ENCODE measurements at regions not wholly inside any gene's neighbourhood (a gene's known extent, or its start where the extent isn't known, plus 50 kb on each side); places are given as distances from the start of the nearest gene placed in this dataset.
"Not testable (repeated sequence)": the region's sequence is repeated elsewhere in the genome, so short reads cannot be mapped to it uniquely, and the experiment has no call there.

DNA sequence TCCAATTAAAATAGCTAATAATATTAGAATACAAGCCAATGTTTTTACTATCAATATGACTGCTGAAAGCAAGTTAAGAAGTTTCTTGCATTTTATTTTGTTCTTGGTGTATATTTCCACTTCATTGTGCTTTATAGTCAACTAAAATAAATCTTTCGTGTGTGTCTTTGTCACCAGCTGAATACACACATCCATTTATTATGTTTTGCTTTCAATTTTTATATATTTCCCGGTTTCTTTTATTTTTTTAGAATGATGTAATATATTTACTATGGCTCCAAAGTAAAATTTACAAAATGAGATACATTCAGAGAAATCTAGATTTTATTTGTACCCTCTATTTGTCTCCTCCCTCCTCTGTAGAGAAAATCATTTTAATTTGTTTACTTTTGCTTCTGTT lies 495.9 kb upstream of the PAPPA start:
- Histone ChIP-seq H3K4me3 (no peak overlapping the region), H3K27ac (no peak overlapping the region)

- H3K4me3 ChIP-seq: no peak overlapping the region
- H3K27ac ChIP-seq: no peak overlapping the region
These were observed 488.1 kb upstream of the PAPPA start for GRCh38 chr9:115665519-115665918.

- no peak overlapping the region for H3K4me3 ChIP-seq
- peak overlapping the region in 3 of 21 experiments; percentile 17 to 48 (median 26) for H3K27ac ChIP-seq
These were observed 485.1 kb upstream of the PAPPA start for GRCh38 chr9:115668521-115668920.

- H3K4me3 ChIP-seq: no peak overlapping the region
- H3K27ac ChIP-seq: peak overlapping the region in 2 of 21 experiments; percentile 64 to 79
These were observed 482.2 kb upstream of the PAPPA start for GRCh38 chr9:115671236-115671962.

GRCh38 chr9:115671963-115672305 lies 481.7 kb upstream of the PAPPA start:
- H3K27ac ChIP-seq: peak overlapping the region in 6 of 21 experiments; percentile 55 to 79 (median 71)
- no peak overlapping the region for H3K4me3 ChIP-seq

GRCh38 chr9:115672477-115673316 lies 480.9 kb upstream of the PAPPA start:
- peak overlapping the region in 10 of 21 experiments; percentile 9 to 79 (median 60) for H3K27ac ChIP-seq
- H3K4me3 ChIP-seq: no peak overlapping the region

DNA sequence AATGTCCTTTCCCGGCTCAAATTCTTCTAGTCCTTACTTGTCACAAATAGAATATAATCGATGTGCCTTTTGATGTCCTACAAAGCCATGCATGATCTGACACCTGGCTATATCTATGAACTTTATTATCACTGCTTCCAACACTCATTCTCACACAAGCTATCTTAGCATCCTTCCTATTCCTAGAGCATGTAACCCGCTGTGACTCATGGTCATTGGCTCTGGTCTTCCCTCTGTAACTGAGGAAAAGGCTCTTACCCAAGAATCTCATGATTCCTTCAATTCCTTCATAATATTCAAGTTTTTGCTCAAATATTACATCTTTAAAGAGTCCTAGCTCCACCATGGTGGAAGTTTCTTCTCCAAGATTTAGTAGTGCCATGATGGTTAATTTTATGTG lies 480.0 kb upstream of the PAPPA start:
- Histone ChIP-seq H3K27ac (peak overlapping the region in 7 of 21 experiments; percentile 5 to 79 (median 64)), H3K4me3 (no peak overlapping the region)

GRCh38 chr9:115674091-115674490 lies 479.5 kb upstream of the PAPPA start:
- peak overlapping the region in 4 of 21 experiments; percentile 5 to 79 (median 71) for H3K27ac ChIP-seq
- no peak overlapping the region for H3K4me3 ChIP-seq

DNA sequence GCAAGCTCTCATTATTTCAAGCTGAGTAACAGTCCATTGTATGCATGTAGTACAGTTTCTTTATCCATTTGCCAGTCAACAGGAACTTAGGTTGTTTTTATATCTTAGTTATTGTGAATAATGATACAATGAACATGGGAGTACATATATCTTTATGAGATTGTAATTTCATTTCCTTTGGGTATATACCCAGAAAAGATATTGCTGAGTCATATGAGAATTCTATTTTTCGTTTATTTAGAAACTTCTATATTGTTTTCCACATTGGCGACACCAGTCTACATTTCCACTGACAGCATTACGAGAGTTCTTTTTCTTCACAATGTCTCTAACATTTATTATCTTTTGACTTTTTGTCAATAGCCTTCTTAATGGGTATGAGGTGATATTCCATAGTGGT lies 477.8 kb upstream of the PAPPA start:
- no peak overlapping the region for H3K27ac ChIP-seq
- no peak overlapping the region for H3K4me3 ChIP-seq

DNA sequence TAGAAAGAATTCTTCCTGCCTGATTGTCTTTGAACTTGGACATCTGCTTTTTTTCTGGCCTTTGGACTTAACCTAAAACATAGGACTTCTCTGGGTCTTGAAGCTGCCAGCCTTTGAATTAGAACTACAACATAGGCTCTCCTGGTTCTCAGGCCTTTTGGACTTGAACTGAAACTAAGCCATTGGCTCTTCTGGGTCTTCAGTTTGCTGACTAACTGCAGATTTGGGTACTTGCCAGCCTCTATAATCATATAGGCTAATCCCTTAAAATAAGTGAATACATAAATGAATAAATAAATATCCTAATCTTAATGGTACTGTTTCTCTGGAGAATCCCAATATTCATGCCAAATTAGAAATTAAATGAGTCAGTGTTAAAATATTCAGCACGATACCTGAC lies 473.4 kb upstream of the PAPPA start:
- Histone ChIP-seq H3K4me3 (no peak overlapping the region), H3K27ac (no peak overlapping the region)

- no peak overlapping the region for H3K27ac ChIP-seq
- H3K4me3 ChIP-seq: no peak overlapping the region
These were observed 472.0 kb upstream of the PAPPA start for GRCh38 chr9:115681585-115681984.

DNA sequence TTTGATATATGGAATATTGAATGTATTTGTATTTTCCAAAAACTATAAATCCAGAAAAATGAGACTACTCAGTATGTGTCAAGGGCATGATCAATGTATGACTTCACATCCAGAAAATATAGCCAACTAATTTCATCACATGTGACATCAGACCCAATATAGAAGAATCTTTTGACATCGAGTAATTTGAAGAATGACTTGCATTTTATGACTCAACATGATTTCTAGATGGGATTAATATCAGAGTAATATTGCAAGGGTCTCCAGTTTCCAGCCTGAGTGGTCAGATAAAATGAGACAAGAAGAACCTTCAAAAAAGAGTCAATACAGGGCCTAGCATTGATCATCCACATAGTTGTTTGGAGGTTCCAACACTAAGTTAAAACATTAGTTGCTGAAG lies 467.5 kb upstream of the PAPPA start:
- no peak overlapping the region for H3K4me3 ChIP-seq
- H3K27ac ChIP-seq: no peak overlapping the region

DNA sequence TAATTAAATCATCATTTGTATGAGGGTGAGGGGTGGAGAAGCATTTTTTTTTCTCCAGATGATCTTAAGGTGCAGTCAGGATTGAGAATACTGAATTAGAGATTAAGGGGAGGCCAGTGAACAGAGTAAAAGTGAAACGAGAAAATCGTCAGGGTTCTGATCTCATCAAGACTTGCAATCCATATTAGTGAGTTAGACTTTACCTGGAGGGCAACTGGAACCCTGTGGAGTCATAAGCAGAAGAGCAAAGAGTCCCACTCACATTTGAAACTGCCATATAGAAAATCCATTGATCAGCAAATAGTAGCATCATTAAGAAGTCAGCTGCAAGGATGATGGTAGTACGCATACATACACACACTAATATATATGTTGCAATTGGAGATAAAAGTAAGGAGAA lies 466.2 kb upstream of the PAPPA start:
- Histone ChIP-seq H3K27ac (no peak overlapping the region), H3K4me3 (no peak overlapping the region)

DNA sequence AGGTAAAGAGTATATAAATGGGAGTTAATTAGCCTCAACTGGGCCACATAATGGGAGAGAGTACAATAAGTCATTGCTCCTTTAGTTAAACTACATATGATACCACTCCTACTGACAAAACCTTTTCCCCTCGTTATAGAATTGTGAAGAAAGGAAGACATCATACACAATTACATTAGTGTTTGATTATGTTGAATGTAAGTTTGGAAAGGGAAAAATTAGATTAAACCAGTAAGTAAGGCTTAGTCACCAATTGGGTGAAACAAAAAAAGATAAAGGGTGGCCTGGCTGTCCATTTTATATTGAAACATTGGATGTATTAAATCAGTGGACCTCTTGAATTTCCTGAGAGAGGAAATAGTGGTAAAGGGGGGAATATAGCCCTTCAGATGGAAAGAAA lies 464.3 kb upstream of the PAPPA start:
- Histone ChIP-seq H3K4me3 (no peak overlapping the region), H3K27ac (no peak overlapping the region)

DNA sequence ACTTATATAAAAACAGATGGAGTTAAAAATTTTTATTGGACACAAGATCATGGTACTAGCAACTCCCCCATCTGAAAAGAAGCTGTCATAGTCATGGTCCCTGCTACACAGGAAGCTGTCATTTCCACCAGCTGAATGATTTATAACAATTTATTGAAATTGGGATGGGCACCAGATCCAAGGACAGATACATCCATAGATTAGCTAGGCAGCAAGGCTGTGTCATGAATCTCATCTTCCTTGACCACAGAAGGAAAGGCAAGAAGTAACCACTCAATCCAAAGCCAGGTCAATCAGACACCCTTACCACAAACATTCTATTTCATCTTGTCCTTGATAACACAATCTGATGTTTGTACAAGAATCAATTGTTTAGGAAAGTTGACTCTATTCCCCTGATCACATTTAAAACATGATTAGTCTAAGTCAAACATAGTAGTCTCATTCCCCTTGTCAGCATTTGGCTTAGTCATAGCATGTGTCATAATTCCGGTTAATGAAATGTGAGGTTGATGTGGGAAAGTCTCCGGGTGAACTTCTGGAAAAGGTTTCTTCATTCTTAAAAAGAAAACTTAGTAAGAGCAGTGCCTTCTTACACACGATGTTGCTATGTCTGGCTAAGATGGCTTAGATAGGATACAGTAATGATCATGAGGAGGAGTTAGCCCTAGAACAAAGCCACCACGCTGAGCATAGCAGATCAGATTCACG lies 462.6 kb upstream of the PAPPA start:
- Histone ChIP-seq H3K27ac (peak overlapping the region in 11 of 21 experiments; percentile 25 to 82 (median 56)), H3K4me3 (no peak overlapping the region)

GRCh38 chr9:115691693-115692092 lies 461.9 kb upstream of the PAPPA start:
- Histone ChIP-seq H3K27ac (peak overlapping the region in 10 of 21 experiments; percentile 13 to 82 (median 58)), H3K4me3 (no peak overlapping the region)

- peak overlapping the region in 5 of 21 experiments; percentile 13 to 80 (median 56) for H3K27ac ChIP-seq
- H3K4me3 ChIP-seq: not testable (repeated sequence)
These were observed 460.7 kb upstream of the PAPPA start for GRCh38 chr9:115692868-115693267.

DNA sequence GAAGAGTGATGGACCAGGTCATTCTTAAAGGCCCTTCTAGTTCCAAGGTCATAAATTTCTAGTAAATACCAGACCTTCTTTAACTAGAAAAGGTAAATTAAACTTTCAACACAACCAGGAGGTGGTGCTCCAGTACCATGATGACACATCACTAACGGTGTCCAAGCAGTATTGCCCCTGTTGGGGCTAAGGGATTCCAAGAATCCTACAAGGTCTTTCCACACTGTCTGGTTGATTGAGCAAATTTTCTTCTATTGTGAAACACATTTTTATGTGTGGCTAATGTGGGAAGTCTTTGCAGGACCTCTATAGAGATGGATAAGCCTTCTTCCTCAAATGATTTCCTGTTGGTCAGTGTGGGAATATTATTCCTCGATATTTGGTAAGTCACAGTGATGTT lies 459.6 kb upstream of the PAPPA start:
- no peak overlapping the region for H3K4me3 ChIP-seq
- peak overlapping the region in 4 of 21 experiments; percentile 2 to 44 (median 32) for H3K27ac ChIP-seq

- no peak overlapping the region for H3K4me3 ChIP-seq
- H3K27ac ChIP-seq: no peak overlapping the region
These were observed 458.6 kb upstream of the PAPPA start for GRCh38 chr9:115694991-115695390.

- Histone ChIP-seq H3K4me3 (no peak overlapping the region), H3K27ac (peak overlapping the region in 3 of 21 experiments; percentile 27 to 63 (median 42))
These were observed 440.6 kb upstream of the PAPPA start for GRCh38 chr9:115712981-115713380.
